Neural cell (in vitro differentiated cells): ENCODE measurements at regions not wholly inside any gene's neighbourhood (a gene's known extent, or its start where the extent isn't known, plus 50 kb on each side); places are given as distances from the start of the nearest gene placed in this dataset.

Experiments
- CTCF ChIP-seq: fragments of 450-650 bp; IDR thresholded peaks from 2 replicates; pipeline ENCODE4 v1.5.1; 2014; ENCODE audit warnings: antibody characterized with exemption, mild to moderate bottlenecking, moderate library complexity; ENCODE audit not compliant: poor library complexity, severe bottlenecking
- EP300 ChIP-seq: fragments of 450-650 bp; conservative IDR thresholded peaks from 2 replicates; pipeline ENCODE4 v1.6.1; 2014; ENCODE audit warnings: antibody characterized with exemption, mild to moderate bottlenecking, moderate library complexity; ENCODE audit not compliant: poor library complexity, severe bottlenecking
- EZH2 ChIP-seq: fragments of 200-600, 300-800 bp; shearing (Covaris generic), sonication (generic); IDR thresholded peaks from 2 replicates; pipeline ENCODE4 v1.6.1; 2014; ENCODE audit warnings: antibody characterized with exemption, low read length, borderline replicate concordance, mild to moderate bottlenecking; ENCODE audit not compliant: insufficient read depth, poor library complexity, severe bottlenecking
- POLR2AphosphoS5 ChIP-seq: IDR thresholded peaks from 2 replicates; pipeline ENCODE4 v1.6.1; 2012
- REST ChIP-seq: IDR thresholded peaks from 2 replicates; pipeline ENCODE4 v1.6.1; 2012; ENCODE audit warnings: borderline replicate concordance
- SMC3 ChIP-seq: fragments of 450-650 bp; conservative IDR thresholded peaks from 2 replicates; pipeline ENCODE4 v1.6.1; 2014; ENCODE audit warnings: antibody characterized with exemption, mild to moderate bottlenecking, moderate library complexity; ENCODE audit not compliant: poor library complexity
- TAF1 ChIP-seq: IDR thresholded peaks from 2 replicates; pipeline ENCODE4 v1.6.1; 2012; ENCODE audit warnings: low read depth

GRCh38 chr2:238554468-238555315 is 128.0 kb downstream of the ASB1 start:
- TF ChIP-seq REST: no peak
- no peak for TF ChIP-seq SMC3
- no peak for TF ChIP-seq CTCF
- TF ChIP-seq EZH2: no peak
- no peak for TF ChIP-seq TAF1
- TF ChIP-seq EP300: no peak
- TF ChIP-seq POLR2AphosphoS5: no peak
